WTC11 (cell line): ENCODE measurements at regions not wholly inside any gene's neighbourhood (a gene's known extent, or its start where the extent isn't known, plus 50 kb on each side); places are given as distances from the start of the nearest gene placed in this dataset.
A peak's percentile ranks its signal among the peaks of the same experiment; 100 is the strongest.
"Not testable (repeated sequence)": the region's sequence is repeated elsewhere in the genome, so short reads cannot be mapped to it uniquely, and the experiment has no call there.

Experiments
- ATAC-seq: fragments of 200-7000 bp; cut with Tn5 transposase; 2 replicates; pipeline ENCODE4 v1.10.0; 2021; ENCODE audit warnings: mild to moderate bottlenecking, moderate library complexity
- CTCF ChIA-PET: fragments of 300-600 bp; sonication (Branson Sonifier 250); formaldehyde crosslinking; loops from one replicate; lab custom pipeline; 2021; ENCODE audit warnings: antibody characterized with exemption; lab: Charles Lee
- POLR2A ChIA-PET: fragments of 350-600 bp; sonication (Branson Sonifier 250); formaldehyde crosslinking; loops from one replicate; lab custom pipeline; 2021; ENCODE audit warnings: antibody characterized with exemption; lab: Charles Lee
- DNase-seq: peaks from one replicate; pipeline ENCODE4 v3.0.0; 2021; ENCODE audit warnings: low spot score
- H3K27ac Mint-ChIP-seq: 2 replicates; pipeline ENCODE4 v1.8.0; 2021; ENCODE audit warnings: mixed read lengths
- H3K27me3 Mint-ChIP-seq: 2 replicates; pipeline ENCODE4 v1.8.0; 2021; ENCODE audit warnings: low read depth, mild to moderate bottlenecking, moderate library complexity, mixed read lengths
- H3K36me3 Mint-ChIP-seq: 2 replicates; pipeline ENCODE4 v1.8.0; 2021; ENCODE audit warnings: mixed read lengths
- H3K4me1 Mint-ChIP-seq: 2 replicates; pipeline ENCODE4 v1.8.0; 2022; ENCODE audit warnings: mixed read lengths
- H3K4me3 Mint-ChIP-seq: 2 replicates; pipeline ENCODE4 v1.8.0; 2021; ENCODE audit warnings: mild to moderate bottlenecking, moderate library complexity, mixed read lengths
- H3K9me3 Mint-ChIP-seq: 2 replicates; pipeline ENCODE4 v1.8.0; 2021; ENCODE audit warnings: mixed read lengths
- AR ChIP-seq: fragments of 250-450 bp; sonication (Bioruptor Pico); IDR thresholded peaks from 2 replicates; pipeline ENCODE4 v1.9.0; 2021; ENCODE audit warnings: mild to moderate bottlenecking
- CDX4 ChIP-seq: fragments of 250-450 bp; sonication (Bioruptor Pico); IDR thresholded peaks from 2 replicates; pipeline ENCODE4 v1.9.0; 2021; ENCODE audit warnings: moderate library complexity, mild to moderate bottlenecking, inconsistent platforms, borderline replicate concordance
- E2F1 ChIP-seq: sonication (generic); formaldehyde crosslinking; IDR thresholded peaks from 2 replicates; pipeline ENCODE4 v1.8.0; 2022; ENCODE audit warnings: mild to moderate bottlenecking, missing genetic modification reagents
- E2F5 ChIP-seq: sonication (generic); formaldehyde crosslinking; IDR thresholded peaks from 2 replicates; pipeline ENCODE4 v1.8.1; 2022; ENCODE audit warnings: mild to moderate bottlenecking, moderate library complexity, missing genetic modification reagents
- ERG ChIP-seq: fragments of 250-450 bp; sonication (Bioruptor Pico); IDR thresholded peaks from 2 replicates; pipeline ENCODE4 v1.8.0; 2021; ENCODE audit warnings: mild to moderate bottlenecking
- ESRRA ChIP-seq: sonication (generic); formaldehyde crosslinking; IDR thresholded peaks from 2 replicates; pipeline ENCODE4 v1.8.1; 2022; ENCODE audit warnings: mild to moderate bottlenecking, missing genetic modification reagents, borderline replicate concordance
- FOXJ3 ChIP-seq: sonication (generic); formaldehyde crosslinking; IDR thresholded peaks from 2 replicates; pipeline ENCODE4 v1.9.0; 2021; ENCODE audit warnings: missing genetic modification reagents, mild to moderate bottlenecking, borderline replicate concordance
- FOXP4 ChIP-seq: sonication (generic); formaldehyde crosslinking; IDR thresholded peaks from 2 replicates; pipeline ENCODE4 v1.8.0; 2022; ENCODE audit warnings: mild to moderate bottlenecking, missing genetic modification reagents
- NR2C2 ChIP-seq: sonication (generic); formaldehyde crosslinking; IDR thresholded peaks from 2 replicates; pipeline ENCODE4 v1.8.0; 2022; ENCODE audit warnings: mild to moderate bottlenecking, missing genetic modification reagents
- SMAD3 ChIP-seq: sonication (generic); formaldehyde crosslinking; IDR thresholded peaks from 2 replicates; pipeline ENCODE4 v1.8.0; 2022; ENCODE audit warnings: missing genetic modification reagents, mild to moderate bottlenecking, borderline replicate concordance
- ZNF232 ChIP-seq: sonication (generic); formaldehyde crosslinking; IDR thresholded peaks from 2 replicates; pipeline ENCODE4 v1.8.0; 2022; ENCODE audit warnings: mild to moderate bottlenecking, missing genetic modification reagents
- ZNF416 ChIP-seq: fragments of 250-450 bp; sonication (Bioruptor Pico); IDR thresholded peaks from 2 replicates; pipeline ENCODE4 v1.9.0; 2021; ENCODE audit warnings: mild to moderate bottlenecking, inconsistent platforms
- ZNF532 ChIP-seq: fragments of 250-450 bp; sonication (Bioruptor Pico); IDR thresholded peaks from 2 replicates; pipeline ENCODE4 v1.9.0; 2021; ENCODE audit warnings: mild to moderate bottlenecking, borderline replicate concordance

GRCh38 chr1:146376708-146377496 lies 148.1 kb upstream of the NOTCH2NLA start (continued):
- TF ChIP-seq E2F5 (CRISPR knock-in tag) (peak; percentile 60; the same call in 1 of the 2 replicates), CDX4 (CRISPR knock-in tag) (peak; percentile 96), ERG (CRISPR knock-in tag) (peak; percentile 99), ESRRA (CRISPR knock-in tag) (peak; percentile 79; the same call in 1 of the 2 replicates), SMAD3 (peak; percentile 91), NR2C2 (CRISPR knock-in tag) (0 out of 2 replicates have a peak, but pooled peaks have one; percentile 14), ZNF232 (CRISPR knock-in tag) (peak; percentile 88), FOXJ3 (CRISPR knock-in tag) (0 out of 2 replicates have a peak, but pooled peaks have one; percentile 83), ZNF416 (CRISPR knock-in tag) (peak; percentile 99), AR (peak; percentile 99), FOXP4 (CRISPR knock-in tag) (peak; percentile 24; the same call in 1 of the 2 replicates), ZNF532 (CRISPR knock-in tag) (peak; percentile 99), E2F1 (peak; percentile 66; the same call in 1 of the 2 replicates)

- H3K27me3 Mint-ChIP-seq, H3K36me3 Mint-ChIP-seq, H3K9me3 Mint-ChIP-seq: not testable (repeated sequence)
- ChIA-PET CTCF (interaction anchor here (0.6 kb wide), 1 partner anchor 11 kb away, joined by 4 read pairs; no protein-coding TSS in a partner anchor), POLR2A (interaction anchor here (3.4 kb wide), 1 partner anchor 11 kb away, joined by 32 read pairs; no protein-coding TSS in a partner anchor)
- DNase-seq (peak; percentile 83), ATAC-seq (peak; percentile 49)
- Mint-ChIP-seq H3K4me1 (peaks cover 16% of the 10 kb centered on the region), H3K4me3 (peak overlapping the region; percentile 57), H3K27ac (peak overlapping the region; percentile 99)
These were observed 147.5 kb upstream of the NOTCH2NLA start for GRCh38 chr1:146376309-146376707.

GRCh38 chr1:146375108-146375507 lies 146.3 kb upstream of the NOTCH2NLA start:
- peak overlapping the region; percentile 78; the same call in 1 of the 2 replicates for H3K27ac Mint-ChIP-seq
- H3K27me3 Mint-ChIP-seq, H3K36me3 Mint-ChIP-seq, H3K9me3 Mint-ChIP-seq, POLR2A ChIA-PET, CTCF ChIA-PET, ATAC-seq, H3K4me3 Mint-ChIP-seq, DNase-seq: not testable (repeated sequence)
- peaks cover 13% of the 10 kb centered on the region for H3K4me1 Mint-ChIP-seq
